HEK293 (cell line): ENCODE measurements at regions not wholly inside any gene's neighbourhood (a gene's known extent, or its start where the extent isn't known, plus 50 kb on each side); places are given as distances from the start of the nearest gene placed in this dataset.

Source experiments
- CTCF ChIA-PET: fragments of 350-600 bp; formaldehyde crosslinking; extraction: SDS; loops from one replicate; lab custom pipeline; 2021; ENCODE audit warnings: antibody characterized with exemption; lab: Yijun Ruan, JAX
- POLR2A ChIA-PET: fragments of 300-600 bp; formaldehyde crosslinking; extraction: SDS; loops from one replicate; lab custom pipeline; 2020; ENCODE audit warnings: antibody characterized with exemption, inconsistent platforms; lab: Yijun Ruan, JAX
- H3K27ac ChIP-seq: fragments of 200-500 bp; sonication (Bioruptor generic); 2 replicates; pipeline ENCODE4 v1.5.1; 2014; ENCODE audit warnings: low read depth, low read length, control low read depth, inconsistent platforms; ENCODE audit errors: extremely low read depth
- H3K36me3 ChIP-seq, 2 experiments: fragments of 200-500 bp in 1 of 2; sonication (Bioruptor generic) in 1 of 2; 1 replicate in 1 of 2; 2 replicates in 1 of 2; pipeline ENCODE4 v1.5.1; 2014 to 2017; ENCODE audit warnings: inconsistent platforms in 2 of 2, low read length in 2 of 2; ENCODE audit not compliant: control insufficient read depth in 2 of 2, insufficient read depth in 1 of 2
- H3K4me1 ChIP-seq: fragments of 200-500 bp; sonication (Bioruptor generic); 2 replicates; pipeline ENCODE4 v1.5.1; 2014; ENCODE audit warnings: mild to moderate bottlenecking, low read length, inconsistent platforms; ENCODE audit not compliant: control insufficient read depth, insufficient read depth
- H3K4me3 ChIP-seq: 2 replicates; pipeline ENCODE4 v1.5.1; 2011; ENCODE audit warnings: low read depth, mild to moderate bottlenecking, control low read depth, low read length, moderate library complexity
- H3K9me3 ChIP-seq: fragments of 200-500 bp; sonication (Bioruptor generic); 2 replicates; pipeline ENCODE4 v1.5.1; 2014; ENCODE audit warnings: low read depth, low read length, inconsistent platforms; ENCODE audit not compliant: control insufficient read depth, insufficient read depth
- IKZF3 ChIP-seq: fragments of 450-650 bp; IDR thresholded peaks from 2 replicates; pipeline ENCODE4 v1.5.0; 2018; ENCODE audit warnings: missing biosample characterization, mild to moderate bottlenecking, missing genetic modification characterization, moderate library complexity
- MEIS1 ChIP-seq: sonication (generic); formaldehyde crosslinking; IDR thresholded peaks from 2 replicates; pipeline ENCODE4 v1.8.1; 2022; ENCODE audit warnings: missing genetic modification reagents, mild to moderate bottlenecking, borderline replicate concordance
- YY1 ChIP-seq: fragments of 450-650 bp; formaldehyde crosslinking; IDR thresholded peaks from 2 replicates; pipeline ENCODE4 v1.5.1; 2018; ENCODE audit warnings: missing biosample characterization, missing genetic modification characterization
- YY2 ChIP-seq: fragments of 450-650 bp; formaldehyde crosslinking; IDR thresholded peaks from 2 replicates; pipeline ENCODE4 v1.5.1; 2016; ENCODE audit warnings: missing biosample characterization, missing genetic modification characterization
- ZFP41 ChIP-seq: fragments of 450-650 bp; formaldehyde crosslinking; IDR thresholded peaks from 2 replicates; pipeline ENCODE4 v1.5.1; 2016; ENCODE audit warnings: missing biosample characterization, missing genetic modification characterization, borderline replicate concordance
- ZNF16 ChIP-seq: fragments of 450-650 bp; formaldehyde crosslinking; IDR thresholded peaks from 2 replicates; pipeline ENCODE4 v1.5.1; 2016; ENCODE audit warnings: low read depth, missing biosample characterization, missing genetic modification characterization
- ZNF169 ChIP-seq: fragments of 450-650 bp; formaldehyde crosslinking; IDR thresholded peaks from 2 replicates; pipeline ENCODE4 v1.5.1; 2016; ENCODE audit warnings: missing biosample characterization, missing genetic modification characterization
- ZNF19 ChIP-seq: fragments of 450-650 bp; formaldehyde crosslinking; IDR thresholded peaks from 2 replicates; pipeline ENCODE4; 2016; ENCODE audit warnings: missing biosample characterization, missing genetic modification characterization, low read depth
- ZNF202 ChIP-seq: fragments of 450-650 bp; formaldehyde crosslinking; IDR thresholded peaks from 2 replicates; pipeline ENCODE4 v1.5.1; 2016; ENCODE audit warnings: missing biosample characterization, missing genetic modification characterization, borderline replicate concordance
- ZNF473 ChIP-seq: fragments of 450-650 bp; formaldehyde crosslinking; IDR thresholded peaks from 2 replicates; pipeline ENCODE4 v1.5.1; 2017; ENCODE audit warnings: missing biosample characterization, missing genetic modification characterization
- ZNF544 ChIP-seq: fragments of 450-650 bp; formaldehyde crosslinking; IDR thresholded peaks from 2 replicates; pipeline ENCODE4 v1.5.0; 2017; ENCODE audit warnings: missing biosample characterization, missing genetic modification characterization
- ZNF585B ChIP-seq: fragments of 450-650 bp; formaldehyde crosslinking; IDR thresholded peaks from 2 replicates; pipeline ENCODE4 v1.5.1; 2016; ENCODE audit warnings: missing biosample characterization, missing genetic modification characterization
- ZNF626 ChIP-seq: fragments of 450-650 bp; sonication (Bioruptor Pico); formaldehyde crosslinking; IDR thresholded peaks from 2 replicates; pipeline ENCODE4 v1.5.1; 2018; ENCODE audit warnings: missing biosample characterization, missing genetic modification characterization, inconsistent platforms
- ZNF660 ChIP-seq: fragments of 450-650 bp; IDR thresholded peaks from 2 replicates; pipeline ENCODE4 v1.5.1; 2018; ENCODE audit warnings: missing biosample characterization, mild to moderate bottlenecking, missing genetic modification characterization
- ZNF664 ChIP-seq: fragments of 450-650 bp; formaldehyde crosslinking; IDR thresholded peaks from 2 replicates; pipeline ENCODE4 v1.5.1; 2016; ENCODE audit warnings: missing biosample characterization, missing genetic modification characterization
- ZNF792 ChIP-seq: fragments of 450-650 bp; formaldehyde crosslinking; IDR thresholded peaks from 2 replicates; pipeline ENCODE4 v1.5.1; 2016; ENCODE audit warnings: missing biosample characterization, missing genetic modification characterization
- ZNF837 ChIP-seq: fragments of 450-650 bp; formaldehyde crosslinking; IDR thresholded peaks from 2 replicates; pipeline ENCODE4 v1.5.1; 2016; ENCODE audit warnings: missing biosample characterization, missing genetic modification characterization
- TF ChIP-seq, protein P1 (sequence below): fragments of 450-650 bp; formaldehyde crosslinking; IDR thresholded peaks from 2 replicates; pipeline ENCODE4 v1.5.1; 2016; ENCODE audit warnings: missing biosample characterization, missing genetic modification characterization
- TF ChIP-seq, protein P2 (sequence below): fragments of 450-650 bp; formaldehyde crosslinking; IDR thresholded peaks from 2 replicates; pipeline ENCODE4 v1.5.1; 2016; ENCODE audit warnings: missing biosample characterization, missing genetic modification characterization, low read depth
- TF ChIP-seq, protein P3 (sequence below): fragments of 450-650 bp; formaldehyde crosslinking; IDR thresholded peaks from 2 replicates; pipeline ENCODE4 v1.5.1; 2016; ENCODE audit warnings: missing biosample characterization, missing genetic modification characterization
- TF ChIP-seq, protein P4 (sequence below): fragments of 450-650 bp; formaldehyde crosslinking; IDR thresholded peaks from 2 replicates; pipeline ENCODE4 v1.5.1; 2016; ENCODE audit warnings: missing biosample characterization, missing genetic modification characterization
- TF ChIP-seq, protein P5 (sequence below): fragments of 450-650 bp; formaldehyde crosslinking; conservative IDR thresholded peaks from 2 replicates; pipeline ENCODE4 v1.5.1; 2016; ENCODE audit warnings: low read depth, missing biosample characterization, missing genetic modification characterization

DNA sequence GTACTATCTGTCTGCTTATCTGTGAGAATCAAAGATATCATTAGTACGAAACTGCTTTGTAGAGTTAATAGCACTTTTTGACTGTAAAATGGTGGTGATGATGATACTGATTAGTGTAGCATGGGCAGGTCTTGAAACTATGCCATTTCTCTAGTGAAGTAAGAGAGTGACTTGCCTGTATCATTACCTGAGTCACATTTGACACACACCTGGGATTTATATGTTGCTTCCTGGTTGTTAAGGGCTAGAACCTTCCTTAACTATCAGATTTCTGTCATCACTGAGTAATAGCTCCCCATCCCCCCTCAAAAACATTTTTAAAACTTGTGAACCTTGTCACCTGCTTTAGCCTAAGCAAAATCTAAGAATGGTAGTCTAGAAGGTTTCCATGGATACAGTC lies 135.6 kb upstream of the RORB start:
- ChIA-PET CTCF (no interaction called here), POLR2A (no interaction called here)
- Histone ChIP-seq H3K36me3 (no peaks in the 10 kb centered on the region), H3K9me3 (no peaks in the 10 kb centered on the region), H3K27ac (no peak overlapping the region), H3K4me1 (no peaks in the 10 kb centered on the region), H3K4me3 (no peak overlapping the region)
- no peak for TF ChIP-seq YY2 (tag by site-specific recombination)
- TF ChIP-seq ZNF585B (tag by site-specific recombination): no peak
- no peak for TF ChIP-seq ZNF544 (tag by site-specific recombination)
- TF ChIP-seq ZNF660 (tag by site-specific recombination): no peak
- TF ChIP-seq ZNF169 (tag by site-specific recombination): no peak
- no peak for TF ChIP-seq ZNF16 (tag by site-specific recombination)
- TF ChIP-seq MEIS1 (CRISPR knock-in tag): no peak
- TF ChIP-seq, protein P1, sequence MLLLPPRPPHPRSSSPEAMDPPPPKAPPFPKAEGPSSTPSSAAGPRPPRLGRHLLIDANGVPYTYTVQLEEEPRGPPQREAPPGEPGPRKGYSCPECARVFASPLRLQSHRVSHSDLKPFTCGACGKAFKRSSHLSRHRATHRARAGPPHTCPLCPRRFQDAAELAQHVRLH (tag by site-specific recombination): no peak
- no peak for TF ChIP-seq ZNF664
- TF ChIP-seq ZFP41: no peak
- TF ChIP-seq, protein P2, sequence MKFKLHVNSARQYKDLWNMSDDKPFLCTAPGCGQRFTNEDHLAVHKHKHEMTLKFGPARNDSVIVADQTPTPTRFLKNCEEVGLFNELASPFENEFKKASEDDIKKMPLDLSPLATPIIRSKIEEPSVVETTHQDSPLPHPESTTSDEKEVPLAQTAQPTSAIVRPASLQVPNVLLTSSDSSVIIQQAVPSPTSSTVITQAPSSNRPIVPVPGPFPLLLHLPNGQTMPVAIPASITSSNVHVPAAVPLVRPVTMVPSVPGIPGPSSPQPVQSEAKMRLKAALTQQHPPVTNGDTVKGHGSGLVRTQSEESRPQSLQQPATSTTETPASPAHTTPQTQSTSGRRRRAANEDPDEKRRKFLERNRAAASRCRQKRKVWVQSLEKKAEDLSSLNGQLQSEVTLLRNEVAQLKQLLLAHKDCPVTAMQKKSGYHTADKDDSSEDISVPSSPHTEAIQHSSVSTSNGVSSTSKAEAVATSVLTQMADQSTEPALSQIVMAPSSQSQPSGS (tag by site-specific recombination): no peak
- no peak for TF ChIP-seq ZNF837 (tag by site-specific recombination)
- TF ChIP-seq ZNF626 (tag by site-specific recombination): no peak

DNA sequence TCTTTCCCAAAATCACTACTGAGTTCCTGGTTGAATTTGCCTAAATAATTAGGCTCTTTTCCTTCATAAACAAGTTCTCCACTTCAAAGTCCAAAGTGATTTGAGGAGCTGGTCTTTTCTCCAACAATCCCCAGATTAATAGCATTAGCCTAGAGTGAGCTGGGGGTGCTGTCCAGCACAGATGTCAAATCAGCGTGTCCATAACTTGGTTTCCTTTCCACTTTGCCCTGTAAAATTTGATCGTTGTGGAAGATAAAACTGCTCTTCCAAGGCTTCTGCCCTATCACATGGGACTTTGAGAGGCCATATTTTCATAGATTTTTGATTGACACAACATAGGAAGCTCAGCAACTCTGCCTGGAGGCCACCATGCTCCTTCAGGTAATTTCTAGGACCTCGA lies 134.7 kb upstream of the RORB start:
- no peaks in the 10 kb centered on the region for H3K36me3 ChIP-seq
- ChIA-PET POLR2A (no interaction called here), CTCF (interaction anchor here (0.7 kb wide), 1 partner anchor 208 kb away, joined by 3 read pairs; no protein-coding TSS in a partner anchor)
- no peaks in the 10 kb centered on the region for H3K4me1 ChIP-seq
- H3K27ac ChIP-seq: no peak overlapping the region
- H3K9me3 ChIP-seq: no peaks in the 10 kb centered on the region
- TF ChIP-seq IKZF3 (tag by site-specific recombination): no peak
- TF ChIP-seq, protein P3, sequence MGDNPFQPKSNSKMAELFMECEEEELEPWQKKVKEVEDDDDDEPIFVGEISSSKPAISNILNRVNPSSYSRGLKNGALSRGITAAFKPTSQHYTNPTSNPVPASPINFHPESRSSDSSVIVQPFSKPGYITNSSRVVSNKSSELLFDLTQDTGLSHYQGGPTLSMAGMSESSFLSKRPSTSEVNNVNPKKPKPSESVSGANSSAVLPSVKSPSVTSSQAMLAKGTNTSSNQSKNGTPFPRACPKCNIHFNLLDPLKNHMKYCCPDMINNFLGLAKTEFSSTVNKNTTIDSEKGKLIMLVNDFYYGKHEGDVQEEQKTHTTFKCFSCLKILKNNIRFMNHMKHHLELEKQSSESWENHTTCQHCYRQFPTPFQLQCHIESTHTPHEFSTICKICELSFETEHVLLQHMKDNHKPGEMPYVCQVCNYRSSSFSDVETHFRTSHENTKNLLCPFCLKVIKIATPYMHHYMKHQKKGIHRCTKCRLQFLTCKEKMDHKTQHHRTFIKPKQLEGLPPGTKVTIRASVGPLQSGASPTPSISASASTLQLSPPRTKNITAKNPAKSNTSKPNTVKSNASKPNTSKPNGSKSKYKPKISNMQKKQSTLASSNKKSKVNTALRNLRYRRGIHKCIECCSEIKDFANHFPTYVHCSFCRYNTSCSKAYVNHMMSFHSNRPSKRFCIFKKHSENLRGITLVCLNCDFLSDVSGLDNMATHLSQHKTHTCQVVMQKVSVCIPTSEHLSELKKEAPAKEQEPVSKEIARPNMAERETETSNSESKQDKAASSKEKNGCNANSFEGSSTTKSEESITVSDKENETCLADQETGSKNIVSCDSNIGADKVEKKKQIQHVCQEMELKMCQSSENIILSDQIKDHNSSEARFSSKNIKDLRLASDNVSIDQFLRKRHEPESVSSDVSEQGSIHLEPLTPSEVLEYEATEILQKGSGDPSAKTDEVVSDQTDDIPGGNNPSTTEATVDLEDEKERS: no peak
- no peak for TF ChIP-seq ZNF202 (tag by site-specific recombination)
- TF ChIP-seq ZNF19 (tag by site-specific recombination): no peak
- TF ChIP-seq ZNF792 (tag by site-specific recombination): no peak
- TF ChIP-seq, protein P4, sequence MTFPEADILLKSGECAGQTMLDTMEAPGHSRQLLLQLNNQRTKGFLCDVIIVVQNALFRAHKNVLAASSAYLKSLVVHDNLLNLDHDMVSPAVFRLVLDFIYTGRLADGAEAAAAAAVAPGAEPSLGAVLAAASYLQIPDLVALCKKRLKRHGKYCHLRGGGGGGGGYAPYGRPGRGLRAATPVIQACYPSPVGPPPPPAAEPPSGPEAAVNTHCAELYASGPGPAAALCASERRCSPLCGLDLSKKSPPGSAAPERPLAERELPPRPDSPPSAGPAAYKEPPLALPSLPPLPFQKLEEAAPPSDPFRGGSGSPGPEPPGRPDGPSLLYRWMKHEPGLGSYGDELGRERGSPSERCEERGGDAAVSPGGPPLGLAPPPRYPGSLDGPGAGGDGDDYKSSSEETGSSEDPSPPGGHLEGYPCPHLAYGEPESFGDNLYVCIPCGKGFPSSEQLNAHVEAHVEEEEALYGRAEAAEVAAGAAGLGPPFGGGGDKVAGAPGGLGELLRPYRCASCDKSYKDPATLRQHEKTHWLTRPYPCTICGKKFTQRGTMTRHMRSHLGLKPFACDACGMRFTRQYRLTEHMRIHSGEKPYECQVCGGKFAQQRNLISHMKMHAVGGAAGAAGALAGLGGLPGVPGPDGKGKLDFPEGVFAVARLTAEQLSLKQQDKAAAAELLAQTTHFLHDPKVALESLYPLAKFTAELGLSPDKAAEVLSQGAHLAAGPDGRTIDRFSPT: no peak
- no peak for TF ChIP-seq YY1 (tag by site-specific recombination)
- TF ChIP-seq ZNF473 (tag by site-specific recombination): no peak
- TF ChIP-seq, protein P5, sequence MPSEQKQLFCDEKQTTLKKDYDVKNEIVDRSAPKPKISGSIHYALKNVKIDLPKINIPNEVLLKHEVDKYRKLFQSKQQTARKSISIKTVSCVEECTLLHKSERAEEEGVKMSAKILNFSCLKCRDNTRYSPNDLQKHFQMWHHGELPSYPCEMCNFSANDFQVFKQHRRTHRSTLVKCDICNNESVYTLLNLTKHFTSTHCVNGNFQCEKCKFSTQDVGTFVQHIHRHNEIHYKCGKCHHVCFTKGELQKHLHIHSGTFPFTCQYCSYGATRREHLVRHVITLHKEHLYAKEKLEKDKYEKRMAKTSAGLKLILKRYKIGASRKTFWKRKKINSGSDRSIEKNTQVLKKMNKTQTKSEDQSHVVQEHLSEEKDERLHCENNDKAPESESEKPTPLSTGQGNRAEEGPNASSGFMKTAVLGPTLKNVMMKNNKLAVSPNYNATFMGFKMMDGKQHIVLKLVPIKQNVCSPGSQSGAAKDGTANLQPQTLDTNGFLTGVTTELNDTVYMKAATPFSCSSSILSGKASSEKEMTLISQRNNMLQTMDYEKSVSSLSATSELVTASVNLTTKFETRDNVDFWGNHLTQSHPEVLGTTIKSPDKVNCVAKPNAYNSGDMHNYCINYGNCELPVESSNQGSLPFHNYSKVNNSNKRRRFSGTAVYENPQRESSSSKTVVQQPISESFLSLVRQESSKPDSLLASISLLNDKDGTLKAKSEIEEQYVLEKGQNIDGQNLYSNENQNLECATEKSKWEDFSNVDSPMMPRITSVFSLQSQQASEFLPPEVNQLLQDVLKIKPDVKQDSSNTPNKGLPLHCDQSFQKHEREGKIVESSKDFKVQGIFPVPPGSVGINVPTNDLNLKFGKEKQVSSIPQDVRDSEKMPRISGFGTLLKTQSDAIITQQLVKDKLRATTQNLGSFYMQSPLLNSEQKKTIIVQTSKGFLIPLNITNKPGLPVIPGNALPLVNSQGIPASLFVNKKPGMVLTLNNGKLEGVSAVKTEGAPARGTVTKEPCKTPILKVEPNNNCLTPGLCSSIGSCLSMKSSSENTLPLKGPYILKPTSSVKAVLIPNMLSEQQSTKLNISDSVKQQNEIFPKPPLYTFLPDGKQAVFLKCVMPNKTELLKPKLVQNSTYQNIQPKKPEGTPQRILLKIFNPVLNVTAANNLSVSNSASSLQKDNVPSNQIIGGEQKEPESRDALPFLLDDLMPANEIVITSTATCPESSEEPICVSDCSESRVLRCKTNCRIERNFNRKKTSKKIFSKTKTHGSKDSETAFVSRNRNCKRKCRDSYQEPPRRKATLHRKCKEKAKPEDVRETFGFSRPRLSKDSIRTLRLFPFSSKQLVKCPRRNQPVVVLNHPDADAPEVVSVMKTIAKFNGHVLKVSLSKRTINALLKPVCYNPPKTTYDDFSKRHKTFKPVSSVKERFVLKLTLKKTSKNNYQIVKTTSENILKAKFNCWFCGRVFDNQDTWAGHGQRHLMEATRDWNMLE (tag by site-specific recombination): no peak
- TF ChIP-seq, all 188 proteins: peak for 0
- H3K4me3 ChIP-seq: no peak overlapping the region
